ENCODE measurements at regions not wholly inside any gene's neighbourhood (a gene's known extent, or its start where the extent isn't known, plus 50 kb on each side); places are given as distances from the start of the nearest gene placed in this dataset.

DNA sequence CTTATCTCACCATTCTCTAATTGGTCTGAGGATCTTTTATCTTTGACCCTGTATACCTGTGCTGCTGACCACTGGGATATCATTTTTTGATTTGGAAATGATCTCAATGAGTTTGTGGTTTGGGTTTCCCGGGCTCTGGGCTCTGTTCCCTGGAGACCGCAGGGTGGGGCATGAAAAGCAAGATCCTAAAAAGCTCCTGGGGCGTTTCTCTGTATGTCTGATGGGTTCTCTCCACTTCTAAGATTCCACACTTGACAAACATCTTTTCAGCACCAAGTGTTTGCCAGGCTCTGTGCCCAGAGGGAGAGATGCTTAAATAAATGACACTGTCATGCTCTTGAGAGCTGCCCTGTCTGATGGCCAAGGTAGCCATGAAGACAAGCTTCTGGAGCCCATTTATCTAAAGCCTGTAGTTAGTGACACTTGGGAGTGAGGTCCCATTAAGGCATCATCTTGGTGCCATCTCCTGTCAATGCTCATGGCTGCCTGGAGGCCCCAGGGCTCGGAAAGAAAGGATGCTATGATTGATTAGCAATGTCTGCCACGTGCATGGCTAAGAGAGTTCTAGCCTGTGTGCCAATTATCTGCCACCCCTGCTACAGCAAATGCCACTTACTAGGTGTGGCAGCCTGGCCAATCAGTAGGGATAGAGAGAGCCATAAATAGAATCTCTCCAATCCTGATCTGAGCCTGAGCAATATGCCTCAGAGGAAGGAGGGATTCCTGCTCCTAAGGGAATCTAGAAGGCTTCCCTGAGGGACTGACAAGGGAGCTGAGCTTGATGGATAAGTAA is 531.6 kb downstream of the MN1 start:
- DNase-seq = no peak

DNA sequence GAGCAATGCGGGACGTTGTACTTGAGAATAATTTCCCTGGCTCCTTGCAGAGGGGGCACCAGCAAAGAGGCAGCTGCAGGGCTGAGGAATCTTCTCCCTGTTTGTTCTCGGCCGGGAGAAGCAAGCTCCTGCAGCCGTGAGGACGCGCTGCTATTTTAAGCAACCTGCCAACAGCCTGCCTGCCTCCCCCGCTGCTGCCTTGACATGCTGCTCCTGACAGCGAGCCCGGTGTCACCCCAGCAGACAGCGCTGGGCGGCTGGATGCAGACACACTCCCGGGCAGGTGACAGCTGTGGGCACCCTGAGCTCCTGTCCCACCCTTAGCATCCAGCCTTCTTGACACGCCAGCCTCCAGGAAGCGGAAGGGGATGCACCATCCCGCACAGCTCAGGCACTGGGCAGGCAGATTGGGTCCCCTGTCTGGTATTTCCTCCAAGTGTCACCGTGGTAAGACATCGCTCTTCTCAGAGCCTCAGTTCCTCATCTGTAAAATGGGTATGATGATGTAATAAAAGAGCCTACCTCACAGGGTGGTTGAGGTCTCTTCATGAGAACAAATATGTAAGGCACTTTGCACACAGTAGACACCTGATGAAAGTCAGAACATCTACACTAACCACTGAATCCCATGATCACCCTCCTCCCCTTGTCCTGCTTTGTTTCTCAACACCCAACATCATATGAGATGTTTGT is 530.6 kb downstream of the MN1 start:
- peak in 33 of 58 donors; percentile 1 to 76 (median 23) for DNase-seq

DNA sequence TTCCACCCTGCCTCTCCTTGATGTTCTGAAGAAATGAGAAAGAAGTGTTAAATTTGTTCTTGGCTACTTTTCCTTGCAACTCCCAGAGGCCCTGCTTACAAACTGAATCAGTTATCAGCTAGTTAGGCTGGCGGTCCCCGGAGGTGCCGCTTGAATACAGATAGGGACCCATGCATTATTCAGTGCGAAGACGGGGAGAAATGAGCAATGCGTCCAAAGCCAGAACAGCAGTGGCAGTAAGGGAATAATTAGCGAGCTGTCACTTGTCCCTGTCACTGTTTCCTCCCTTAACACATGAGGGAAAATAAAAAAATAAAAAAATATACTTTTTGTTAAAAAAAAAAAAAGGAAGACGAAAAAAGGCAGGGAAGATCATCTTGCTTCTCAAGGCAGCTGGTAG is 528.1 kb downstream of the MN1 start:
- DNase-seq = peak in 29 of 58 donors; percentile 4 to 76 (median 27)

DNA sequence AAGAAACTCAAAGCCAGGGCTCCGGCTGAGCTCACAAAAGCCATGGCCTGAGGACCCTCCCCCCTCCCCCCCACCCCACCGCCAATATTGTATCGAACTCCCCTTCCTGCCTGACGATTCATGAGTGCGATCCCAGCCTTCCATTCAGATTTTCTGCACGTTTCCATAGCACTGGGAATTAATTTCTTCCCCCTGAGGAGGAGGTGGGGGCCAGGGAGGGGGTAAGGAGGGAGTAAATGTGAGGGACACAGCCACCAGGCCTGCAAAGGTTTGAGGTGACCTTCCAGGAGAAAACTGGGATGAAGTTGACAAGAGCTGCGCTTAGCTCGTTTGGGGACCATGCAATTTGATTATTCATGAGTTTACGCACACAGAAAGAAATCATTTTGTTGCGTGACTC is 527.7 kb downstream of the MN1 start:
- no peak for DNase-seq

DNA sequence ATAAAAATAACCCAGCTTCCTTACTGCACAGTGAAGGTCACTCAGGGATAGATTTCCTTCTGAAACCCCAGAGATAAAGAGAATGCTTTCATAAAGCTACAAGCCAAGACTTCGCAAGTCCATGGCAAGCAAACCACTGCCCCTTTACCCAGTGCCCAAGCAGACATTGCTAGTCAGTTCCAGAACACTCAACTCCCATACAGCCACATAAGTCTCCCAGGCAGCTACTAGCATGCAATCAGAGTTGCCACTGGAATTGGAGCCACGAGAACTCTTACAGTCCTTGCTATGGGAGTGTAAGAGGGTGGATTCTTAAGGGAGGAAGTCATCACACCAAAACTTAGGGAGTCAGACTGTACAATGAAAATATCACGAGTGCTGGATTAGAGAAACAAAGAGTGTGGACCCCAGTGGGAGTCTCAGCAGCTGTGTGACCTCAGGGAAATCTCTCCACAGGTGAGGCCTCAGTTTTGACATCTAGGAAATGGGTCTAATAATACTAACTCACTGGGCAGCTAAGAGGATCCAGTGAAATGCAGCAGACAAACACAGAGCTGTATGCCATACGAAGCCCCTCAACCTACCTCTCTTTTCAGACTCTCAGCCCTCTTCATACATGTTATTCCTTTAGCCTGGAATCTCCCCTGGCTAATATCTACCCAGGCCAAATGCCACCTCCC is 526.6 kb downstream of the MN1 start:
- no peak for DNase-seq

DNA sequence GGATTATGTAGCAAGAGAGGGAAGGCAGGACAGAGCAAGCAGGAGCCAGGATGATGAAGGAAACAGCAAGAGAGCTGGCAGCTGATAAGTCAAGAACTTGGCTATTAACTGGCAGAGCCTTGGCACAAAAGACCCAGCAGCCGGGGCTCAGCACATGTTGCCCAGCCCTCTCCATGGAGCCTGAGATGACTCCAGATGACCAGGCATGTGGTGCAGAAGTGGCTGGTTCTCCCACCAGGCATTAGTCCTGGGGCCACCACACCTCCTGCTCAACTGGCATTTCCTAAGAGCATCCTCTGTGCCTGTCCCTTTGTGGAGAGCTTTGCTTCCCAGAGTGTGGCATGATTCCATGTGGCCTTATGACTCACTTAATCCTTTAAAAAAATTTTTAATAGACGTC is 522.6 kb downstream of the MN1 start:
- DNase-seq = no peak

DNA sequence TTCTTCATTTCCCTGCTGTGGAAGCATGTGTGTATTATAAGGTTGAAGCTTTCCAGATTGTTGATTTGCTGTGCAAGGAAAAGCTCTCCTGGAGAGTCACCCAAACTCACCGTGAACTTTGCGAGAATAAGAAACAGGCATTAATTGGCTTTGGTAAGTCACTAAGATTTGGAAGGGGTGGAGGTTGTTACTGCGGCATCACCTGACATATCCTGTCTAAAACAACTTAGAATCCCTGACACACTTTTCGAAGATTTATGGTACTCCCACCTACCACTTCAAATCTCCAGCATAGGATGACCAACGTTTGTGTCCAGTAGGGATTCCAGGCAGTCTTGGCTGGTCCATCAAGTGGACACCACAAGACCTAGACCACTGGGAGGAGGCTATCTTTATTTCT is 518.3 kb downstream of the MN1 start:
- DNase-seq = no peak

DNA sequence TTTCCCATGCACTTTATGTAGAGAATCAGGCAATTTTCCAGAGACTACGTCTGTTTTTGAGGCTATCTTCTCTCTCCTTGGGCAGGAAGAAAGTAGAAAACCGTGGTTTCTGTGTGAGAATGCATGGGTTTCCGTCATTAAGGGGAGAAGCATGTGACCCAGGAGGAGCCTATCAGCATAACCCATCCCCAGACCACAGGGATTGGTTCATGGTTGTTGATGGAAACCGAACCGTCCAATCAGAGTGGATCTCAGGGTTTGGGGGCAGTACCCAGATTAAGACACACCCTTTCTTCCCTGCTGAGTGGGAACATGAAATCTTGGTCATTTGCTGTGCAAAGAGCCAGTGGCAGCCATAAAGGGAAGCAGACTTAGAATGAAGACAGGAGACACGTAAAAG is 517.8 kb downstream of the MN1 start:
- DNase-seq = no peak

DNA sequence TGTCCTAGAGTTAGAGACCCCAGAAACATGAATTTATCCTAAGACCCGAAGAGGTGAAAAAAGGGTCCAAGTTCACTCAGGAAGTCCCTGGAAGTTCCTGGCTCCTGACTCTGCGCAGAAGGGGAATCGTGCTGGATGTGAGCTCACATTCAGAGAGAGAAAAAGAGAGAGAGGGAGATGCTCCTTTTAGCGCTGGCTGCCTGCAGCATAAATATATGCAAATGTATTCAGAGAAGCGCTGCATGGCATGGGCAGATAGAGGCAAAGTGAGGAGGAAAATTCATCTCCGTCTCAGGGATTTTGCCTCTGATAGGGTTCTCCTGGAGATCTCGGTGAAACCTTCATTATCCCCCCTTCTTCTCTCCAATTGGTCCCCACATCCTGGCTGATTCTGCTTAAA is 517.2 kb downstream of the MN1 start:
- DNase-seq = peak in 2 of 58 donors; percentile 5 to 9

DNA sequence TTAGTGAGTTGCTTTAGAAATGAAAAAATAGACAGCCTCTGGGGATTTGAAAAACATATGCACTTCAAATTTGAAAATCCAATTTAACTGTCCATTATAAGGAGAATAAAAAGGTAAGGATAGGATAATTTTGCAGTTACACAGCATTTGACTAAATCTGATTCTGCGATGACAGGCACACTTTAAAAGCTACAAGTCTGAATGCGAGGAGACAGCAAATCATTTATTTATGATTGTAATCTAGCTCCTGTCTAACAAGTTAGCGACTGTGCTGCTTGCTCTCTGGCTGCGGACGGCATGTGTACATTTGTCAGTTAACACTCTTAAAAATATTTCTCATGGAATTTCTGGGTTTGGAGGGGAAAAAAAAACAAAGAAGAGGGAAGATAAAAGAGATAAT is 514.8 kb downstream of the MN1 start:
- no peak for DNase-seq

DNA sequence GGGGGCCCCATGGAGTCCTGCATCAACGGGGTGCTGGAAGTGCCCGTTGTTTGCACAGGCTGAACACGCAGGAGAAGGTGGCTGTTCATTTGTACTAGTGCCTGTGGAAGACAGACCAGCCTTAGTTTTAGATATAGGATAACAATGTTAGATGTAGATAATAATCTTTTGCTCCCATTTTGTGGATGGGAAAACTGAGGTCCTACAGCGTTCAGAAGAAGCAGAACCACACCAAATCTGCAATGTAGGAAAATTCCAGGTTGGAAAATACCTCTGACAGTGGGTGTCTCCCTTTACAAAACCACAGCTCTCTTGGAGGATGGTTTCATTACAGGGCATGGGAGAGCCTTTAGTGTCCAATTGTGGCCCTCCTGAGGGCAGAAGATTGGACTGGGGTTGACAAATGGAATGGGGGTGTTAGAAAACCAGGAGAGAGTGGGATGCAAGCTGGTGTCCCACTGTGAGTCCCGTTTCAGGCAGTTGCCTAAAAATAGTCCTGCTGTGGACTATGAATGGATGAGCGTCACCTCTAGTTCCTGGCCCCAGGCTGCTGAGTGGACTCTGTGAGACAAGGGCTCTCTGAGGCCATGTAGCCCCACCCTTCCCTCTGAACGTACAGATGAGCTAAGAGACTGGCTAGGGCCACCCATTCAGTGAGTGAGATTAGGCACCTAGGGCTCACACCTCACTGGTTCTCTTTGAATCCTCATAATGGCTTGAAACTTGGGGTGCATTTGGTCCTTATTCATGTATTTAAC is 508.8 kb downstream of the MN1 start:
- no peak for DNase-seq

DNA sequence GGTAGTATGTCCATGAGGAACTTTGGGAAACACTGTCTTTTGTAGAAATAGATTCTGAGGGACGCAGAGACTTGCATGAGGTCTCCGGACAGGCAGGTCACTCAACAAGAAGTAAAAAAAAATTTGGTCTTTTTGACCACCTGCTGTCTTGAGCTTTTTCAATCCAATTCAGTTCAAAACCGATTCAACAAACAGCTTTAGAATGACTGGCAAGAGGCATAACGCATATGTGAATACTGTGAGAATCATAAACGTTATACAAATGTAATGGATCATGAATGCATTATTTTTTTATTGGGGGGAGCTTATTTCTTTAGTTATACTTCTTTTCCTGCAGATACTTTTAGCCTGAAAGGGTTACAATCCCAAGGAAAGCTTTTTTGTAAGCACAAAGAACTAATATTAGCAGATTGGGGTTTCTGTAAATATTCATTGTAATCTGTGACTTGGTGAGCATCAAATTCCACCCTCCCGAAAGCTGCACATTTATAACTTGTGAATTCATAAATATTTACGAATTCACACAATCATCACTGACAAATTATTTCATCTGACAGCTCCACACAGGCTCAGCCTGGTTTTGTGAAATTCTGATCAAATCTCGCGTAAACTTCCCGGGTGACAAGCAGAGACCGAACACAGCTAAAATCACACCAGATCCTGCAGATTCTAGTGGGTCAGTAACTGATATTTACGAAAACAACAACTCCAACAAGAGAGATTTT is 507.7 kb downstream of the MN1 start:
- no peak for DNase-seq

DNA sequence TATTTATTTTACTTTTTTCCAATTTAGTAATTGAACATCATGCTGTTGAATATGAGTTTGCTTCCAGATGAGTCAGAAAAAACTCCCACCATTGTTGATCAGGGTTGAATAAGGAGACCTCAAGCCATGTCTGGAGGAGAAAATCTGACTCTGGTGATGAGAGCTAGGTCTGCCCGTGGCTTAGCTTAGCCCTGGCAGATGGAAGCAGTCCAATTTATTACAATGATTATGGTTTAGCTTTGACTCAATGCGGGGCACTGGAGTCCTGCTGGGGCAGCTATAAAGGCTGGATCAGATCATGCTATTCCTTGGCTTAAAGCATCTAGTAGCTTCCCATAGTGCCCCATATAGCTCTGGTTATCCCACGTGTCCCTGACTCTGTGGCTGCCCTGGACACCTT is 506.5 kb downstream of the MN1 start:
- no peak for DNase-seq

DNA sequence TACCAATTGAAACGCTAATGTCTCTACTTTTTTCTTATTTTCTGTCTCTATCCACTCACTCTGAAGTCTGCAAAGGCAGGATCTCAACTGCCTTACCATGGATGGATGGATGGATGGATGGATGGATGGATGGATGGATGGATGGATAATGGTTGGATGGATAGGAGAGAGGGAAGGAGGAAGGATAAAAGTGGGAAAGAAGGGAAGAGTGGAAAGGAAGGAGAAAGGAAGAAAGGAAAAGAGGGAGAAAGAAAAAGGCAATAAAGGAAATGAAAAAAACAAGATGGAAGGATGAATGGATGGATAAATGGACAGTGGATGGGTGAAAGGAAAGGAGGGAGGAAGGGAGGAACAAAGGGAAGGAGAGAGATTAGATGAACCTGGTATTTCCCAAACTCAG is 506.0 kb downstream of the MN1 start:
- no peak for DNase-seq

DNA sequence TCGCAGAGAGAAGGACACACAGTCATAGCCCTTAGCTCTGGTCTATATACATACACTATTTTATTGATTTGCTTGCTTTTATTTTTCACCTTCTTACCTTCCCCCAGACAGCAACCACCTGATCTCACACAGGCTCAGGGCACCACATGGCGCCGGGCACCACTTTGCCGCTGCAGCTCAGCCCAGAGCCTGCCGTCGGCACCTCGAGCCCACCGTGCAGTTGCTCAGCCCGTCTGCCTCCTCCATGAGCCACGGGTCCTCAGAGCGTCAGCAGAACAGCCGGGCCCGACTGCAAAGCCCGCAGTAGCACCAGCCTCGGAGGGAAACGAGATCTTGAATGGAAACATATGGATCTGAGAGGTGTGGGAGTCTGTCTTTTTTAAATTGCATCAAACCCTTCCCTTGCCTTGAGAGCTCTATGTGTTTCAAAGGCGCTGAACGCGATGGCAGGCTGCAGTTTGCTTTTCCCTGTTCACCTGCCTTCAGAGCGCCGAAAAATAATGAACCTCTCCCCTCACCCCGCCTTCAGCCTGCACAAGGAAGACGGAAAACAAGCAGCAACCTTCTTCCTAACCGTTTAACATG is 505.4 kb downstream of the MN1 start:
- peak in 4 of 58 donors; percentile 16 to 35 (median 26) for DNase-seq

DNA sequence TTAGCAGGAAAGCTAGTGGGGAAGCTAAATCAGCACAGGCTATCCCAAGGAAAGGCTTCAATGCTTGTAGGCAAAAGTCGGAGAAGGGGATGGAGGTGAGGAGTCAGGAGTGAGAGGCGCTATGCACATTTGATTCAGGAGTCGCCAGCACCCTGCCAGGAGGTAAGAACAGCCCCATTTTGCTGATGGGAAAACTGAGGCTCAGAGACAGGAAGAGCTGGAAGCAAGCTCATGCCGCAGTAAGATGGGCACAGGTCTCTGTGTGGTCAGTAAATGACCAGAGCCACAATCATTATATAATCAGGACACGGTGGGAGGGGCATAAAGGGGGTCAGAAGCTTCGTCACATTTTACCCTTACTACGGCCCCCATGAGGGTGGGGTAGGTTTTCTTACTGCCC is 504.4 kb downstream of the MN1 start:
- DNase-seq = no peak

DNA sequence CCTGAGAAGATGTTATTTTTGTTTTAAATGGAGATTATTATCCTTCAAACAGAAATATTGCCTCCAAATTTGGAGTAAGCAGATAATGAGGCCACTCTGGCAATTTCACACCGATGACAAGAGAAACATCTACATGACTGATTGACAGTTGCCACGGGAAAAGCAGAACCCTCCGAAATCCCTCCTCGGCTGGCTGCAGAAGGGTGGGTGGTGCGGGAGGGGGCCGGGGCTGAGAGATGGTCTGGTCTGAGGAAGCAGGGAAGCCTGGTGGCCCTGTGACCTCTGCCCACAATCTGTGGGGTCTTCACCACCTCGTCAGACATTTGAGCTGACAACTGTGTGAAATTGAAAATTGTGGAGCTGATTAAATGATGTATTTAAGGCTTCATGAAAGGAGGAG is 503.2 kb downstream of the MN1 start:
- DNase-seq = no peak

DNA sequence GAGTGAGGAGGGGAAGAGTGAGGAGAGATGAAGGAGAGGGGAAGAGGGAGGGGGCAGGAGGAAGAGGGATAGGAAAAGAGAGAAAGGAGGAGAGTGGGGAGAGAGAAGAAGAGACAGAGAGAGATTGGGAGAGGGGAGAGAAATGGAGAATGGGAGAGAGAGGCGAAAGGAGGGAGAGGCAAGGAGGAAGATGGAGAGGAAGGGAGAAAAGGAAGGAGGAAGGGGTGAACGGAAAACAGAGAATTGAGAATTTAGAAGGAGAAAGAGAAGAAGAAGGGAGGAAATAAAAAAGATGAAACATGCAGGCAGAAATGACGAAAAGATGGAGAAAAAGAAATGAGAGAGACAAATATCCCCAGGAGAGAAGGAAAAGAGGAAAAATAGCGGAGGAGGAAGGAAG is 502.8 kb downstream of the MN1 start:
- no peak for DNase-seq

DNA sequence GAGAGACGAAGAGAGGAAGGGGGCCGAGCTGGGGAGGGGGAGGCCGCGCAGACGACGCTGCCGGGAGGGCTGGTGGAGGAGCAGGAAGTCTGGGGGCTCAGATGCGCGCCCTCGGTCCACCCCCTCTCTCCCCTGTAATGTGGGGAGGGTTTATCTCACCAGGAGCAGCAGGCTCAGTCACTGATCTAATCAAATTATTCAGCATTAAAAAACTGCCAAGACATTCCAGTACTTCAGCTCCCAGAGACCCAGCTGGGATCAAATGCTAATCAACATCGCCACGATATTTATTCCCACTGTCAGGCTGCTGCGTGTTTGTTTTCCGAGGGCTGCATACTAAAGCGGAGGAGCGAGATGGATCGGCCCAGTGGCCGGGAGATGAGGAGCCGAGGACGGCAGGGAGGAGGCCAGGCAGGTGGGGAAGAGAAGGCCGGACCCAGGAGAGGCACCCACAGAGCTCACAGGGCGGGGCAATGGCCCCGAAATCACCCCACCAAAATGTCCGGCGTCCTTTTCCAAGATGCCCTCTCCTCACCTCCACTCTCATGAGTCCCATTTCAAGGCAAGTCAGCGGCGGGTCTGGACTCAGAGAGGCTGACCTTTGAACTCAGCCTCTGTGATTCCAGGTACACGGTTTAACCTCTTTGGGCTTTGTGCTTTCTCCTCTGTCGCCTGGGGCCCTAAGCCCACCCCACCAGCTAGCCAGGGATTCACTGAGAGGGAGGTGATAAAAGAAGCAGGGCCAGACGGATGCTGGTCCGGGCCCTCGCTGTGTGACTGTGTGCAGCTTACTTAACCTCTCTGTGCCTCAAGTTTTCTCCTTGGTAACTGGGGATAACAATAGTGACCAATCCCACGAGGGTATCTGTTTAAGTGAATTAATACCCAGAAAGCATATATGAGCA is 502.1 kb downstream of the MN1 start:
- DNase-seq = peak in 2 of 58 donors; percentile 16 to 17
